PC-9 (cell line): ENCODE measurements at regions not wholly inside any gene's neighbourhood (a gene's known extent, or its start where the extent isn't known, plus 50 kb on each side); places are given as distances from the start of the nearest gene placed in this dataset.

Experiments used
- CTCF ChIP-seq: fragments of 200-600 bp; sonication (generic); conservative IDR thresholded peaks from 2 replicates; pipeline ENCODE4 v1.6.1; 2017; ENCODE audit warnings: mixed run types, antibody characterized with exemption, mild to moderate bottlenecking, moderate library complexity
- EZH2 ChIP-seq: fragments of 200-600 bp; sonication (generic); IDR thresholded peaks from 2 replicates; pipeline ENCODE4 v1.8.0; 2017; ENCODE audit warnings: antibody characterized with exemption, low read depth

GRCh38 chr9:134534661-134535080 is 106.9 kb upstream of the COL5A1 start:
- TF ChIP-seq CTCF: no peak
- TF ChIP-seq EZH2: no peak
